Epithelial cell of esophagus (primary cell): ENCODE measurements at regions not wholly inside any gene's neighbourhood (a gene's known extent, or its start where the extent isn't known, plus 50 kb on each side); places are given as distances from the start of the nearest gene placed in this dataset.

Source experiments
- DNase-seq: peaks from one replicate; pipeline ENCODE4 v3.0.0; 2010; ENCODE audit warnings: low read depth
- H3K4me3 ChIP-seq: 2 replicates; pipeline ENCODE4 v1.5.1; 2011; ENCODE audit warnings: mild to moderate bottlenecking, low read length, control low read depth
- CTCF ChIP-seq: IDR thresholded peaks from 2 replicates; pipeline ENCODE4 v1.5.1; 2011; ENCODE audit warnings: low read depth, mild to moderate bottlenecking, low read length, control low read depth, inconsistent platforms; ENCODE audit not compliant: insufficient read depth; ENCODE audit errors: missing control alignments

GRCh38 chr9:73022353-73022752 is 69.5 kb upstream of the ALDH1A1 start:
- H3K4me3 ChIP-seq: no peak overlapping the region
- DNase-seq: no peak
- TF ChIP-seq CTCF: no peak

GRCh38 chr9:73020877-73021276 is 68.0 kb upstream of the ALDH1A1 start:
- DNase-seq: no peak
- no peak for TF ChIP-seq CTCF
- no peak overlapping the region for H3K4me3 ChIP-seq

- H3K4me3 ChIP-seq: no peak overlapping the region
- DNase-seq: no peak
- TF ChIP-seq CTCF: no peak
Measured at GRCh38 chr9:73014011-73014410, 61.2 kb upstream of the ALDH1A1 start.

GRCh38 chr9:73011956-73012355 is 59.1 kb upstream of the ALDH1A1 start:
- no peak for TF ChIP-seq CTCF
- DNase-seq: no peak
- no peak overlapping the region for H3K4me3 ChIP-seq

GRCh38 chr9:73011181-73011750 is 58.4 kb upstream of the ALDH1A1 start:
- H3K4me3 ChIP-seq: no peak overlapping the region
- no peak for DNase-seq
- TF ChIP-seq CTCF: no peak

GRCh38 chr9:73009649-73010288 is 56.9 kb upstream of the ALDH1A1 start:
- no peak for DNase-seq
- H3K4me3 ChIP-seq: no peak overlapping the region
- no peak for TF ChIP-seq CTCF
